Fibroblast of upper back skin (primary cell): ENCODE measurements at regions not wholly inside any gene's neighbourhood (a gene's known extent, or its start where the extent isn't known, plus 50 kb on each side); places are given as distances from the start of the nearest gene placed in this dataset.
"Not testable (repeated sequence)": the region's sequence is repeated elsewhere in the genome, so short reads cannot be mapped to it uniquely, and the experiment has no call there.

Experiments
- DNase-seq: peaks from one replicate; pipeline ENCODE4 v3.0.0-alpha.2; 2013

DNA sequence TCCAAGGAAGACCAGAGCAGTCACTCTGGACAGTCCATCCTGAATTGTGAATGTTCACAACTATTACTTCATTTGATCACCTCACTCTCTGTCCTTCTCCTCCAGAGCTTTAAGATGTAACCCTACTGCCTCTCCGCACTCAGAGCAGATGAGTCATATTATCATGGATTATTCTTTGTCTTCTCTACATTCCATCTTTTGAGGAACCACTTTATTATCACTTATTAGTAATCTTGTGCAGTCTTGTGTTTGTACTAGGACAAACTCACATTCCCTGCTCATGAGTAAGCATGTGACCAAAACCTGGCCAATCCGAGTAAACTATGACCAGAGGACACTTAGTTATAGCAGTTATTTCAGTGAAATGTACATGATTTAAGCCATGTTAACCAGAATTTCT is 401.5 kb upstream of the ADGRB3 start:
- peak; percentile 51 for DNase-seq

- peak; percentile 36 for DNase-seq
These were observed 405.5 kb upstream of the ADGRB3 start for GRCh38 chr6:68229566-68229965.

- DNase-seq = peak; percentile 18
These were observed 408.6 kb upstream of the ADGRB3 start for GRCh38 chr6:68226460-68226859.

- no peak for DNase-seq
These were observed 409.4 kb upstream of the ADGRB3 start for GRCh38 chr6:68225729-68226128.

DNA sequence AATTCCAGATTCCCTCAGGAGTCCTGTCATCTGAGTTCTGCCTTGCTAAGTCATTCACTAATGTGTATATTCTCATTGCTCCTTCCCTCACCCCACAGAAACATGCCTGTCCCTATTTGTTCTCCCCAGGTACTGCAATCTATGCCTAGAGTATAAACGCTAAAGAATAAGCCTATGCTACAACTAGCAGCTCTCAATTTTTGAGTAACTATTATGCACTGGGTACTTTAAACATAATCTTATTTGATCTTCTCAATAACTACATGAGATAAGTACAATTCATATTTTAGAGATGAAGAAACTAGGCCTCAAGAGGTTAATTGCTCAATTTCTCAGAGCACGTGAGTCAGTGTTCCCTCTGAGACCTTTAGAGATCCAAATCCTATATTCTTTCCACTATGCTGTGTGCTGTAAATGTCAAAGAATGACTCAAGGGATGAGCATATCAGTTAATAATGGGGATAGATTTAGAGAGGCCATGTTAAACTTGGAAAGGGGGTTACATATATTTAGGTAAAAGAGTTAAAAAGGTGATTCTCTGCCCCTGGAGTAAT is 423.8 kb upstream of the ADGRB3 start:
- peak; percentile 23 for DNase-seq

- not testable (repeated sequence) for DNase-seq
These were observed 427.5 kb upstream of the ADGRB3 start for GRCh38 chr6:68207612-68208011.

DNA sequence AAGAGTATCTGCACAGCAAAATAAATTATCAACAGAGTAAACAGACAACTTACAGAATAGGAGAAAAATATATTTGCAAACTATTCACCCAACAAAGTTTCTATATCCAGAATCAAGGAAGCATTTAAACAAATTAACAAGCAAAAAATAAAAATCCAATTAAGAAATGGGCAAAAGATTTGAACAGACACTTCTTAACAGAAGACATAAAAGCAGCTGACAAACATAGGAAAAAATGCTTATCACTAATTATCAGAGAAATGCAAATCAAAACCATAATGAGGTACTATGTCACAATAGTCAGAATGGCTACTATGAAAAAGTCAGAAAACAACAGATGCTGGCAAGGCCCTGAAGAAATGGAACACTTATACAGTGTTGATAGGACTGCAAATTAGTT is 434.2 kb upstream of the ADGRB3 start:
- no peak for DNase-seq

- peak; percentile 25 for DNase-seq
These were observed 437.7 kb upstream of the ADGRB3 start for GRCh38 chr6:68197356-68197755.

GRCh38 chr6:68196645-68197044 is 438.4 kb upstream of the ADGRB3 start:
- DNase-seq = peak; percentile 32

DNA sequence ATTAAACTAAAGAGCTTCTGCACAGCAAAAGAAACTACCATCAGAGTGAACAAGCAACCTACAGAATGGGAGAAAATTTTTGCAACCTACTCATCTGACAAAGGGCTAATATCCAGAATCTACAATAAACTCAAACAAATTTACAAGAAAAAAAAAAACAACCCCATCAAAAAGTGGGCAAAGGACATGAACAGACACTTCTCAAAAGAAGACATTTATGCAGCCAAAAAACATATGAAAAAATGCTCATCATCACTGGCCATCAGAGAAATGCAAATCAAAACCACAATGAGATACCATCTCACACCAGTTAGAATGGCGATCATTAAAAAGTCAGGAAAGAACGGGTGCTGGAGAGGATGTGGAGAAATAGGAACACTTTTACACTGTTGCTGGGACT is 439.3 kb upstream of the ADGRB3 start:
- not testable (repeated sequence) for DNase-seq

DNA sequence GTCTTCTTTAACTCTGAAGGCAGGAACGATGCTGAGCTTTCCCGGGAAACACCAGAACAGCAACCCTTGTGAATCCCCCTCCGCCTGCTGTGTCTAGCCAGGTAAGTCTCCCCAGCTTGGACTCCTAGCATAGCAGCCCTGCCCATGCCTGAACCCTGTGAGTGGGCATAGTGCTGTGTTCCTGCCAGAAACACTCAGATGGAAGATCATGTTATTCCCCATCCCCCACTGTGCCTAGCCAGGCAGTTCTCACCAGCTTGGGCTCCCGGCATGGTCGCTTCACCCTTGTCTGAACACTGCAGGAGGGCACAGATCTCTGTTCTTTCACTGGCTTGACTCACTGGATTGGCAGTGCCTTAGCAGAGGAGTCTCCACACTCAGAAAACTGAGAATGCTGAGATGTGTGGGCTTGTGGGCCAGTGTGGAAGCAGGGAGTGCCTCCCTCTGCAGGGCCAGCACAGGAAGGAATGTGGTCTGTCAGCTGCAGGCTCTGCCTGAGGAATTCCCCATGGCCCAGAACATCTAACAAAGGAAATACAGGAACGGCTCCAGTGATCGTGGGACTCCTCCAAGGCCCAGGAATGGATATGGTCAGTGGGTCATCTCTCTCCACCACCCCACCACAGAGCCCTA is 440.1 kb upstream of the ADGRB3 start:
- no peak for DNase-seq

DNA sequence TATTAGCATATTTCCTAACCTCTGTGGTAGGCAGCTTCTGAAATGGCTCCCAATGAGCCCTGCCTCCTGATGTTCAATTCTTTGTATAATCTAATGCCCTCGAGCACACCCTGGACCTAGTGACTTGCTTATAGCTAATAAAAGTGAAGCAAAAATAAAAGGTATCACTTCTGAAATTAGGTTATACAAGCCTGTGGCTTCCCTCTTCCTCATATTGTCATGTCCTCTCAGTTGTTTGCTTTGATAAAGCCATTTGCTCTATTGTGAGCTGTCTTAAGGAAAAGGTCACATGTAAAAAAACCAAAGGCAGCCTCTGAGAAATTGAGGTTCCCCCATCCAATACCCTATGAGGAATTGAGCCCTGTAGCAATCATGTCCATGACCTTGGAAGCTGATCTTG is 442.1 kb upstream of the ADGRB3 start:
- no peak for DNase-seq

DNA sequence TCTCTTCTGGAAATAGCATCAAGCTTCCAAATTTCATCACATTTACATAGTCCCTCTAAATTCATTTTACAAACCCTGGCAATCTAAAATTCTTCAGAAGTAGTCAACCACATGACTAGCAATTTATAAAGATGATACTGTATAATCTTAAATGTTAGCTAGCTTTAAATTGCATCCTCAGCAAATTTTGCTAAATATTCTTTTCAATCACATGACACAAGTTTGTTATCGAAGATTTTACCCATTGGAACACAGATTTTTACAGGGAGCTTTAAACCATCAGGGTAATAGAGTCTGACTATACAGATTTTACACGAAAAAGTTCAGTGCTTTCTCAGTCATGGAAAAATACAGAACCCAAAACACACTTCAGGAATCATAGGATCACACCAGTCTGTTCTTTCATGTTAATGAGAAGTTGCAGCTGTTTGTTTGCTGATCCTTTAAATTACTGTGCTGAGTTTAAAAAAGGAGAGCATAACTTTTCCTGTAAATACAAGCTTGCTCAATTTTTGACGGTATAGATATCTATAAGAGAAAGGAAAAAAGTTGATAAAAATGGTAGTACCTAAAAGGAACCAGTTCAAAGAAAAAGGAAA is 445.8 kb upstream of the ADGRB3 start:
- no peak for DNase-seq

DNA sequence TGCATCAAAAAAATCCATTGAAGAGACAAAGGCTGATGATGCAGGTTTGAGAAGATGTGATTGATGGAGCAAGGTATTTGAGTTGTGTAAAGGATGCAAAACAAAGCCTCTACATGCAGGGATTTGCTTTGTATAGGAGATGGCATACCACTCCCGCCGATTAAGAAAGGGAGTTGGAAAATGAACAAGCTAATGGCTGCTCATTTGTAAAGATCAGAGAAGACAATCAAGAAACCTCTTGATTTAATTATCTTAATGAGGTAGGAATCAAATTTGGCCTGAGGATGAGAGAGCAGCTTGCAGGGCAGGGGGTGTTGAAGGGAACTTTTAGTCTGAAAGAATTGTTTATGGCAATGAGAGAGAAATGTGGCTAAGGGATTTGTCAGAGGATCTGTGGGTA is 448.2 kb upstream of the ADGRB3 start:
- DNase-seq = no peak

DNA sequence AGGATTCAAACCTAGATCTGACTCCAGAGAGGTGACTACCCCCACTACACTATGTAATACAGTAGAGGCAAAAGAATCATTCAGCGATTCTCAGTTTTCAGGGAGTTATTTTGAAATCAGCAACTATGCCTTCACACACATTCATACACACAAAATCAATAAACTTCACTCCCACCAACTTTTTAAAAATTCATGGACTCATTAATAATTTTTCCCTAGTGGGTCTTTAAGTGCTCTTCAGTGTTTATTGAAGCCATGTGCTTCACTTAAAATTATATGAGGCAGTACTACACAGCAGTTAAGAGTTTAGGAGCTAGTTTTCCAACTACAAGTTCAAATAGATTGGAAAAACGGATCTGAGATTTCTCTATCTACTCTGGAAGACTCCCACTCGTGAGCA is 452.7 kb upstream of the ADGRB3 start:
- DNase-seq = no peak

DNA sequence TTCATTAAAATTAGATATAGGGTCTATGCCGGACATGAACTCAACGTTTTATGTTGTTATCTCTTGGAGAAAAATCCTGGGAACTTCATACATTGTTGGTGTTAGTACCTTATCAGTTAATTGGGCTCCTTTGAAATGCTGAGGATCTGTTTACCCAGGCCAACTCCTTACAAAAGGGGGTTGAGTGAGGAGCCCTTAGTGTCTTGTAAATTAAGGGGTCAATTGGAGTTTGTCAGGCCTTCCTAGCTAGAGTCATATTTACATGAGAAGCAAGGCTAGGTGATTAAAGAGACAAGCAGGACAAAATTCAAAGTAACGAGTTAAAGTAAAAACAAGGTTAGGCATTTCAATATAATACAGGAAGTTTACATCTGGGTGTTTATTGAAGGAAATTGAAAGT is 454.1 kb upstream of the ADGRB3 start:
- not testable (repeated sequence) for DNase-seq

DNA sequence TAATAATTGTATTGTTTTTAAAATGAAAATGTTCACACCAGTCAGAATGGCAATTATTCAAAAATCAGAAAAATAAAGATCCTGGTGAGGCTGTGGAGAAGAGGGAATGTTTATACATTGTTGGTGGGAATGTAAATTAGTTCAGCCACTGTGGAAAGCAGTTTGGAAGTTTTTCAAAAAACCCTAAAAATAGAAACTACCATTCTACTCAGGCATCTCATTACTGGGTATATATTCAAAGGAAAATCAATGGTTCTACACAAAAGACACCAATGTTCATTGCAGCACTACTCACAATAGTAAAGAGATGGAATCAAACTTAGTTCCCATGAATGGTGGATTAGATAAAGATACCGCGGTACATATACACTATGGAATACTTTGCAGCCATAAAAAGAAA is 461.5 kb upstream of the ADGRB3 start:
- DNase-seq = no peak

GRCh38 chr6:68169922-68170321 is 465.2 kb upstream of the ADGRB3 start:
- DNase-seq = no peak

GRCh38 chr6:68167604-68168003 is 467.5 kb upstream of the ADGRB3 start:
- no peak for DNase-seq

DNA sequence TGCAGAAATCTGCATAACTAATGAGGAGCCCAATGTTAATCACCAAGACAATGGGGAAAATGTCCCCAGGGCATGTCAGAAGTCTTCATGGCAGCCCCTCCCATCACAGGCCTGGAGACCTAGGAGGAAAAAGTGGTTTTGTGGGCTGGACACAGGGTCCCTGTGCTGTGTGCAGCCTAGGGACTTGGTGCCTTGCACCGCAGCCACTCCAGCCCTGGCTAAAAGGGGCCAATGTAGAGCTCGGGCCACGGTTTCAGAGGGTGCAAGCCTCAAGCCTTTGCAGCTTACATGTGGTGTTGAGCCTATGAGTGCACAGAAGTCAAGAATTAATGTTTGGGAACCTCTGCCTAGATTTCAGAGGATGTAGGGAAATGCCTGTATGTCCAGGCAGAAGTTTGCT is 474.3 kb upstream of the ADGRB3 start:
- DNase-seq = not testable (repeated sequence)

DNA sequence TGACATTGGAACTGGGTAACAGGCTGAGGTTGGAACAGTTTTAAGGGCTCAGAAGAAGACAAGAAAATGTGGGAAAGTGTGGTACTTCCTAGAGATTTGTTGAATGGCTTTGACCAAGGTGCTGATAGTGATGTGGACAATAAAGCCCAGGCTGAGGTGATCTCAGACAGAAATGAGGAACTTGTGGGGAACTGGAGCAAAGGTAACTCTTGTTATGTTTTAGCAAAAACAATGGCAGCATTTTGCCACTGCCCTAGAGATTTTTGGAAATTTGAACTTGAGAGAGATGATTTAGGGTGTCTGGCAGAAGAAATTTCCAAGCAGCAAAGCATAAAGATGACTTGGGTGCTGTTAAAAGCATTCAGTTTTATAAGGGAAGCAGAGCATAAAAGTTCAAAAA is 474.7 kb upstream of the ADGRB3 start:
- no peak for DNase-seq

DNA sequence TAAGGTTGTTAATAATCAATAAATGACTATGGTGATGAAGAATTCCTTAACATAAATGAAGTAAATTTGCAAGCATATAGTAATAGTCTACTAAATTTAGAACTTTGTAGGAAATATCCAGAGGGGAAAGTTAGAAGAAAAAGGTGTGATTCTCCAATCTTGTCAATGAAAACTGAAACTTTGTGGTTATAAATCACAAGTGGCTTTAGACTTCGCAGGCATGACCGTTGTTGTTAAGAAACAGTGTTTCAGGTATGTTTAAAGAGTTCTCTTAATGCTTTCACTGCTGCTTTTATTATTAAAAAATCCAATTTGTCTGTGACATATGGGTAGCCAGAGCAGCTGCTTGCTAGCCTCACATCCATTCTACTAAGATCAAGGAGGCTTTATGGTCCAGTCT is 475.6 kb upstream of the ADGRB3 start:
- no peak for DNase-seq

- DNase-seq = no peak
These were observed 476.8 kb upstream of the ADGRB3 start for GRCh38 chr6:68158256-68158655.

GRCh38 chr6:68144667-68145066 is 490.4 kb upstream of the ADGRB3 start:
- DNase-seq = no peak

- DNase-seq = no peak
These were observed 493.9 kb upstream of the ADGRB3 start for GRCh38 chr6:68141190-68141589.
